H9 (cell line): ENCODE measurements at regions not wholly inside any gene's neighbourhood (a gene's known extent, or its start where the extent isn't known, plus 50 kb on each side); places are given as distances from the start of the nearest gene placed in this dataset.

Experiments
- DNase-seq: peaks from one replicate; pipeline ENCODE4 v3.0.0-alpha.2; 2017
- H2AFZ ChIP-seq: one replicate; pipeline ENCODE4 v1.6.1; 2013; ENCODE audit warnings: mild to moderate bottlenecking, low read length, control low read depth, moderate library complexity
- H2AK5ac ChIP-seq: 2 replicates; pipeline ENCODE4 v1.6.1; 2013; ENCODE audit warnings: low read length, control low read depth, mixed read lengths; ENCODE audit not compliant: insufficient read length
- H2BK120ac ChIP-seq: one replicate; pipeline ENCODE4 v1.6.1; 2013; ENCODE audit warnings: low read depth, mild to moderate bottlenecking, low read length, control low read depth, inconsistent platforms; ENCODE audit not compliant: poor library complexity, severe bottlenecking
- H2BK12ac ChIP-seq: 2 replicates; pipeline ENCODE4 v1.6.1; 2013; ENCODE audit warnings: low read length, control low read depth, mixed read lengths, low read depth; ENCODE audit not compliant: insufficient read length
- H2BK15ac ChIP-seq: 2 replicates; pipeline ENCODE4 v1.6.1; 2013; ENCODE audit warnings: low read depth, low read length, control low read depth
- H2BK20ac ChIP-seq: one replicate; pipeline ENCODE4 v1.6.1; 2013; ENCODE audit warnings: low read depth, mild to moderate bottlenecking, low read length, control low read depth, inconsistent platforms; ENCODE audit not compliant: poor library complexity, severe bottlenecking
- H2BK5ac ChIP-seq: 2 replicates; pipeline ENCODE4 v1.6.1; 2013; ENCODE audit warnings: low read length, control low read depth, mixed read lengths; ENCODE audit not compliant: insufficient read length
- H3K14ac ChIP-seq: 2 replicates; pipeline ENCODE4 v1.6.1; 2013; ENCODE audit warnings: low read length, control low read depth; ENCODE audit not compliant: insufficient read depth
- H3K18ac ChIP-seq: 2 replicates; pipeline ENCODE4 v1.6.1; 2013; ENCODE audit warnings: low read depth, mild to moderate bottlenecking, mixed read lengths, low read length, control low read depth; ENCODE audit not compliant: insufficient read length
- H3K23ac ChIP-seq: 2 replicates; pipeline ENCODE4 v1.6.1; 2013; ENCODE audit warnings: low read length, control low read depth, mixed read lengths, low read depth; ENCODE audit not compliant: insufficient read length
- H3K23me2 ChIP-seq: 2 replicates; pipeline ENCODE4 v1.6.1; 2013; ENCODE audit warnings: low read depth, mild to moderate bottlenecking, mixed read lengths, low read length, control low read depth; ENCODE audit not compliant: insufficient read length, poor library complexity, severe bottlenecking
- H3K27ac ChIP-seq: 2 replicates; pipeline ENCODE4 v1.5.1; 2013; ENCODE audit warnings: low read length, control low read depth, mixed read lengths, low read depth; ENCODE audit not compliant: insufficient read length
- H3K27me3 ChIP-seq: 2 replicates; pipeline ENCODE4 v1.6.1; 2013; ENCODE audit warnings: low read length, control low read depth, inconsistent platforms; ENCODE audit not compliant: insufficient read depth
- H3K4ac ChIP-seq: 2 replicates; pipeline ENCODE4 v1.6.1; 2013; ENCODE audit warnings: low read depth, mild to moderate bottlenecking, control low read depth, inconsistent platforms, low read length, moderate library complexity
- H3K4me1 ChIP-seq: 2 replicates; pipeline ENCODE4 v1.6.1; 2013; ENCODE audit warnings: low read length, control low read depth, inconsistent platforms; ENCODE audit not compliant: insufficient read depth
- H3K4me2 ChIP-seq: 2 replicates; pipeline ENCODE4 v1.6.1; 2013; ENCODE audit warnings: low read length, control low read depth, mixed read lengths; ENCODE audit not compliant: insufficient read length, insufficient read depth
- H3K56ac ChIP-seq: 2 replicates; pipeline ENCODE4 v1.6.1; 2013; ENCODE audit warnings: low read depth, mild to moderate bottlenecking, mixed read lengths, low read length, control low read depth; ENCODE audit not compliant: insufficient read length
- H3K79me1 ChIP-seq: 2 replicates; pipeline ENCODE4 v1.6.1; 2013; ENCODE audit warnings: low read depth, mild to moderate bottlenecking, moderate library complexity, low read length, control low read depth, inconsistent platforms; ENCODE audit not compliant: insufficient read depth, poor library complexity, severe bottlenecking
- H3K79me2 ChIP-seq: 2 replicates; pipeline ENCODE4 v1.6.1; 2013; ENCODE audit warnings: low read length, control low read depth, inconsistent platforms; ENCODE audit not compliant: insufficient read depth
- H3K9ac ChIP-seq: 2 replicates; pipeline ENCODE4 v1.6.1; 2013; ENCODE audit warnings: low read length, control low read depth, mixed read lengths; ENCODE audit not compliant: insufficient read length; ENCODE audit errors: extremely low read depth
- H3K9me3 ChIP-seq: one replicate; pipeline ENCODE4 v1.6.1; 2013; ENCODE audit warnings: low read depth, low read length, inconsistent platforms; ENCODE audit not compliant: control insufficient read depth
- H3T11ph ChIP-seq: one replicate; pipeline ENCODE4 v1.6.1; 2013; ENCODE audit warnings: mild to moderate bottlenecking, low read length, control low read depth, inconsistent platforms
- H4K20me1 ChIP-seq: one replicate; pipeline ENCODE4 v1.6.1; 2013; ENCODE audit not compliant: control insufficient read depth, insufficient read length, insufficient read depth
- H4K5ac ChIP-seq: 2 replicates; pipeline ENCODE4 v1.6.1; 2013; ENCODE audit warnings: low read depth, mild to moderate bottlenecking, mixed read lengths, low read length, control low read depth; ENCODE audit not compliant: insufficient read length
- H4K8ac ChIP-seq: replicated peaks from 2 replicates; pipeline ENCODE4 v1.6.1; 2013; ENCODE audit warnings: low read length, control low read depth, mixed read lengths, low read depth; ENCODE audit not compliant: insufficient read length
- H4K91ac ChIP-seq: 2 replicates; pipeline ENCODE4 v1.6.1; 2013; ENCODE audit warnings: low read depth, mild to moderate bottlenecking, moderate library complexity, mixed read lengths, low read length, control low read depth; ENCODE audit not compliant: insufficient read length
- H3K27ac Mint-ChIP-seq, 3 experiments: 2 replicates in 2 of 3; 3 replicates in 1 of 3; pipeline ENCODE4 v1.8.0; 2020 to 2021; ENCODE audit warnings: mixed read lengths in 3 of 3, mild to moderate bottlenecking in 1 of 3, moderate library complexity in 1 of 3
- H3K27me3 Mint-ChIP-seq: 2 replicates; pipeline ENCODE4 v1.8.0; 2021; ENCODE audit warnings: low read depth, mild to moderate bottlenecking, moderate library complexity, mixed read lengths
- H3K36me3 Mint-ChIP-seq, 3 experiments: 2 replicates in 2 of 3; 3 replicates in 1 of 3; pipeline ENCODE4 v1.8.0; 2020 to 2021; ENCODE audit warnings: low read depth in 3 of 3, mixed read lengths in 3 of 3; ENCODE audit not compliant: insufficient read depth in 1 of 3
- H3K4me1 Mint-ChIP-seq, 2 experiments: 2 replicates each; pipeline ENCODE4 v1.8.0; 2020; ENCODE audit warnings: mixed read lengths in 2 of 2
- H3K4me3 Mint-ChIP-seq, 2 experiments: 2 replicates in 1 of 2; 3 replicates in 1 of 2; pipeline ENCODE4 v1.8.0; 2020 to 2021; ENCODE audit warnings: mild to moderate bottlenecking in 2 of 2, mixed read lengths in 2 of 2, moderate library complexity in 1 of 2
- H3K9me3 Mint-ChIP-seq, 2 experiments: 2 replicates in 1 of 2; 3 replicates in 1 of 2; pipeline ENCODE4 v1.8.0; 2020; ENCODE audit warnings: mild to moderate bottlenecking in 2 of 2, mixed read lengths in 2 of 2, moderate library complexity in 1 of 2
- CTCF ChIP-seq: fragments of 200-600 bp; sonication (generic); conservative IDR thresholded peaks from 3 replicates; pipeline ENCODE4 v1.8.0; 2021; ENCODE audit warnings: antibody characterized with exemption, mild to moderate bottlenecking
- WGBS: extraction: QIAGEN DNeasy Blood & Tissue Kit; methylation state at CpG from one replicate; pipeline ENCODE4 v1.1.7; 2013; ENCODE audit warnings: missing lambda C conversion rate, low lambda C conversion rate, mixed read lengths; ENCODE audit not compliant: insufficient read length; ENCODE audit errors: extremely low coverage; 5-methylcytosine and 5-hydroxymethylcytosine counted together

DNA sequence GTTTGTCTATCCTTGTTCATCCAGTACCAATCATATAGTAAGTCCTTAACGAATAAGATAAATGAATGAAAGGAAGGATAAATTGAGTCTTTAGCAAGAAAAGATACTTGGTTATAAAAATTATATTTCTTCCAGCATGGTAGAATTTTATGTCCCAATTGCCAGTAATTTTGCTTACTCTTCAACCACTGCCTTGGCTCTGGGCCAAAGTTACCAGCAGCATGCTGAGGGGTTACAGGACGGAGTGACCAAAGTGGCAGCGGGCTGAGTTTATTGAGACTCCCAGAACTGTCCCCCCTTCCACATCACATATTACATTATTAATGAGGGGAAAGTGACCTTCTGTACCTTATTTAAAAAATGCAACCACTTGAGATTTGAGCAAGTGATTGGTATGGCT is 121.7 kb downstream of the RASGEF1B start:
- Histone ChIP-seq H2BK20ac (no peak overlapping the region), H3K27ac (no peak overlapping the region), H3K4ac (no peak overlapping the region), H3T11ph (no peak overlapping the region), H3K79me1 (no peaks in the 10 kb centered on the region), H4K8ac (no peak overlapping the region), H3K56ac (no peak overlapping the region), H2BK5ac (no peak overlapping the region), H3K18ac (no peak overlapping the region), H3K9me3 (no peaks in the 10 kb centered on the region), H2BK15ac (no peak overlapping the region), H2BK120ac (no peak overlapping the region), H3K4me1 (no peaks in the 10 kb centered on the region), H3K14ac (no peak overlapping the region), H2AK5ac (no peak overlapping the region), H2AFZ (no peak overlapping the region), H3K4me2 (no peak overlapping the region), H2BK12ac (no peak overlapping the region), H3K9ac (no peak overlapping the region), H4K5ac (no peak overlapping the region), H4K91ac (no peak overlapping the region), H3K27me3 (no peaks in the 10 kb centered on the region), H3K79me2 (no peaks in the 10 kb centered on the region), H3K23ac (no peak overlapping the region), H3K23me2 (no peaks in the 10 kb centered on the region), H4K20me1 (no peaks in the 10 kb centered on the region)
- Mint-ChIP-seq H3K27me3 (peaks cover 2% of the 10 kb centered on the region; the same call in 1 of the 2 replicates), H3K36me3 (no peaks in the 10 kb centered on the region; a peak in 1 of 7 replicates), H3K9me3 (no peaks in the 10 kb centered on the region; a peak in 1 of 5 replicates), H3K4me3 (no peak overlapping the region), H3K27ac (no peak overlapping the region), H3K4me1 (peaks cover 7 to 14% of the 10 kb centered on the region in 2 experiments)
- TF ChIP-seq CTCF, result no peak
- no peak for DNase-seq
- no CpG with 5 or more reads among the region's 3 CpGs for WGBS
